Spinal cord (tissue), 9 donors: ENCODE measurements at regions not wholly inside any gene's neighbourhood (a gene's known extent, or its start where the extent isn't known, plus 50 kb on each side); places are given as distances from the start of the nearest gene placed in this dataset.

ENCODE experiments used
- DNase-seq, 6 donors: peaks; one replicate each; pipeline versions ENCODE4 v3.0.0 to v3.0.0-alpha.2; 2013 to 2015; ENCODE audit warnings: low spot score in 6 of 6, low read depth in 4 of 6
- H3K27ac ChIP-seq: one replicate; pipeline ENCODE4 v1.5.1; 2013; ENCODE audit warnings: low read depth, low read length, control low read depth
- H3K27me3 ChIP-seq: one replicate; pipeline ENCODE4 v1.6.1; 2013; ENCODE audit warnings: low read length; ENCODE audit not compliant: control insufficient read depth, insufficient read depth
- H3K36me3 ChIP-seq: one replicate; pipeline ENCODE4 v1.6.1; 2013; ENCODE audit warnings: low read length; ENCODE audit not compliant: control insufficient read depth, insufficient read depth
- H3K4me1 ChIP-seq: one replicate; pipeline ENCODE4 v1.6.1; 2013; ENCODE audit warnings: low read length; ENCODE audit not compliant: control insufficient read depth, insufficient read depth
- H3K4me3 ChIP-seq: one replicate; pipeline ENCODE4 v1.5.1; 2013; ENCODE audit warnings: low read depth, low read length, control low read depth
- H3K9me3 ChIP-seq: one replicate; pipeline ENCODE4 v1.6.1; 2013; ENCODE audit warnings: low read length; ENCODE audit not compliant: control insufficient read depth, insufficient read depth
- WGBS: methylation state at CpG from one replicate; pipeline ENCODE4 v1.1.5; 2013; ENCODE audit warnings: missing lambda C conversion rate; ENCODE audit not compliant: insufficient coverage; 5-methylcytosine and 5-hydroxymethylcytosine counted together
- donor health status: healthy.

DNA sequence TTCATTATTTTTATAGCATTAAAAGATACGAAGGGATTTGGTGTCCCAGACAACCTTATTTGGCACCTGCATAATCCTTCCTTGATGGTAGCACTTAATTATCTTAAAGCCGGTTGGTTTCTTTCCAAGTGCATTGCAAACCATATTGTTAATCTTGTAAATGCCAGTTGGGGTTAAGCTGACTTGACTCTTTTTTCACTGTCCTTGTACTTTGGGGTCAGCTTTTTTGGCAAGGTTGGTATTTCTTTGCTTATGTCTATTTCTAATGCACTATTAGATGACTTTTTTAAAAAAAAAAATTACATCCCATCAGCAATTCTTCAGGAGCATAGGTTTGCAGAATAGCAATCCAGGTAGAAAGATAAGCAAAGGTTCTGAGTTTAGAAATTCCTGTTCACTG, 466.8 kb upstream of the TLE4 start:
- Histone ChIP-seq H3K36me3 (no peaks in the 10 kb centered on the region), H3K9me3 (peaks cover 3% of the 10 kb centered on the region), H3K27ac (no peak overlapping the region), H3K4me3 (no peak overlapping the region), H3K27me3 (no peaks in the 10 kb centered on the region), H3K4me1 (no peaks in the 10 kb centered on the region)
- no peak for DNase-seq
- WGBS, result no CpG with 5 or more reads among the region's 2 CpGs

DNA sequence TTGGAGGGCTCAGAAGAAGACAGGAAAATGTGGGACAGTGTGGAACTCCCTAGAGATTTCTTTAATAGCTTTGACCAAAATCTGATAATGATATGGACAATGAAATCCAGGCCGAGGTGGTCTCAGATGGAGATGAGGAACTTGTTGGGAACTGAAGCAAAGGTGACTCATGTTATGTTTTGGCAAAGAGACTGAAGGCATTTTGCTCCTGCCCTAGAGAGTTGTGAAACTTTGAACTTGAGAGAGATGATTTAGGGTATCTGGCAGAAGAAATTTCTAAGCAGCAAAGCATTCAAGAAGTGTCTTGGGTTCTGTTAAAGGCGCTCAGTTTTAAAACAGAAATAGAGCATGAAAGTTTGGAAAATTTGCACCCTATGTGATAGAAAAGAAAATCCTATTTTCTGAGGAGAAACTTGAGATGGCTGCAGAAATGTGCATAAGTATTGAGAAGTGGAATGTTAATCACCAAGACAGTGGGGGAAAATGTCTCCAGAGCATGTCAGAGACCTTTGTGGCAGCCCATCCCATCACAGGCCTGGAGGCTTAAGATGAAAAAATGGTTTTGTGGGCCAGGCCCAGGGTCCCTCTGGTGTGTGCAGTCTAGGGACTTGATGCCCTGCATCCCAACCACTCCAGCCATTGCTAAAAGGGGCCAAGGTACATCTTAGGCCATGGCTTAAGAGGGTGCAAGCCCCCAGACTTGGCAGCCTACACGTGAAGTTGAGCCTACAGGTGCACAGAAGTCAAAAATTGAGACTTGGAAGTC, 463.7 kb upstream of the TLE4 start:
- DNase-seq, result no peak
- Histone ChIP-seq H3K4me3 (no peak overlapping the region), H3K27me3 (no peaks in the 10 kb centered on the region), H3K4me1 (no peaks in the 10 kb centered on the region), H3K27ac (no peak overlapping the region), H3K36me3 (no peaks in the 10 kb centered on the region), H3K9me3 (peaks cover 3% of the 10 kb centered on the region)
- 98% methylated on average over 3 of the region's 3 CpGs for WGBS

DNA sequence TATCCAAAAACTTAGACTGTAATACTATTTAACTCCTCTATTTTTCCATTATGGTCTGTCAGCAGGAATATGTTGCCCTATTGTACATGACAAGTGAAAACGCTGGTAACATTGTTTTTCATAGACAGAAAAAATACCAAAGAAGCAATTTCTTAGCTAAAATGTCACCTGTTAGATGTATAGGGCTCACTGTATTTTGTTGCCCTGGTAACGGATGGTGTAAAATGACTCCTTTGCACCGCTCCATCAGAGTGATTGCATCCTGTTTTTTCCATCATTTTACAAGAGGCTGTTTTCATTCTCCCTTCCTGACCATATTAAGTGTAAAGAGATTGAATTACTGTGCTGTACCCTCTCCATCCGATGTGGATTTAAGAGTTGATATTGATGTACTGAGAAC, 460.1 kb upstream of the TLE4 start:
- H3K36me3 ChIP-seq, result no peaks in the 10 kb centered on the region
- H3K4me3 ChIP-seq, result no peak overlapping the region
- no peaks in the 10 kb centered on the region for H3K27me3 ChIP-seq
- no peak overlapping the region for H3K27ac ChIP-seq
- WGBS, result no CpG with 5 or more reads among the region's 4 CpGs
- H3K9me3 ChIP-seq, result peaks cover 3% of the 10 kb centered on the region
- no peaks in the 10 kb centered on the region for H3K4me1 ChIP-seq
- DNase-seq, result peak in 1 of 6 donors; percentile 77

DNA sequence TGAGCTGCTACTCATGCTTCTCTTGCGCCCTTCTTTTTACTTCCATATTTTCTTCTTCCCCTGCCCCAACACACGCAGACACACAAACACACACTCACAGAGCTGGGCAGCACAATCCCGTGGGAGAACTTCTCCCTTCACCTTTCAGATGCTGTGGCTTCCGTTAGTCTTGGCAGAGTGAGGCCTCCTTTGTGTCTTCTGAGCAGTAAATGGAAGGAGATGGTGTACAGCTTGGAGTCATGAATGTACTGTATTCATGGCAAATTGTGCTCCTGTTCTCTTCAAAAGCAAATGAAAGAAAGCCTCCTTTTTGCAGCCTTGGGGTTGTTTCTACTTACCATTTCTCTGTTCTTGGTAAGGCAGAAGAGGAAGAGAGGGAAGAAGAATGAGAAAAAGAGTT, 456.6 kb upstream of the TLE4 start:
- Histone ChIP-seq H3K4me1 (no peaks in the 10 kb centered on the region), H3K27ac (no peak overlapping the region), H3K36me3 (no peaks in the 10 kb centered on the region), H3K27me3 (no peaks in the 10 kb centered on the region), H3K9me3 (no peaks in the 10 kb centered on the region), H3K4me3 (no peak overlapping the region)
- DNase-seq, result no peak
- WGBS, result 92% methylated on average over 2 of the region's 4 CpGs

DNA sequence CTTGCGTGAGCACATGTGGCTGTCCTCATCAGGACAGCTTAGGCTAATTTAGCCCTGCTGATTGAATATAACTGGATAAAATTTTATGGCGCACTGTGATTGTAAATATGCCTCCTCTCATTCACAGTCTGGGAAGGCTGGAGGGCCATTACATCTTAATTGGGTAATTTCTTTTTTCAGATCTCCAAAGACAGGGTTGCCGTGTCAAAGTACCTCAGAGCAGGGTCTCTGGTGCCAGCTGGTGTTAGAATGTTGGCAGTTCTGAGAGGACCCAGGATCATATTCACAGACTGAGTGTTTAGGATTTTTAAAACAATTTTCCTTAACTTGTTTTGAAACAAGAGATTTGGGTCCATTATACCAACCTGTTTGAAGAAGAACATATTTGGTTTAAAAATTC, 455.7 kb upstream of the TLE4 start:
- Histone ChIP-seq H3K9me3 (no peaks in the 10 kb centered on the region), H3K27me3 (no peaks in the 10 kb centered on the region), H3K36me3 (no peaks in the 10 kb centered on the region), H3K4me1 (no peaks in the 10 kb centered on the region), H3K27ac (no peak overlapping the region), H3K4me3 (no peak overlapping the region)
- peak in 1 of 6 donors; percentile 80 for DNase-seq
- WGBS, result no CpG with 5 or more reads among the region's 3 CpGs

GRCh38 chr9:79116709-79117108, 455.1 kb upstream of the TLE4 start:
- Histone ChIP-seq H3K36me3 (no peaks in the 10 kb centered on the region), H3K9me3 (no peaks in the 10 kb centered on the region), H3K27me3 (no peaks in the 10 kb centered on the region), H3K4me1 (no peaks in the 10 kb centered on the region), H3K4me3 (no peak overlapping the region), H3K27ac (no peak overlapping the region)
- DNase-seq, result no peak
- WGBS, result no CpG with 5 or more reads among the region's 6 CpGs

DNA sequence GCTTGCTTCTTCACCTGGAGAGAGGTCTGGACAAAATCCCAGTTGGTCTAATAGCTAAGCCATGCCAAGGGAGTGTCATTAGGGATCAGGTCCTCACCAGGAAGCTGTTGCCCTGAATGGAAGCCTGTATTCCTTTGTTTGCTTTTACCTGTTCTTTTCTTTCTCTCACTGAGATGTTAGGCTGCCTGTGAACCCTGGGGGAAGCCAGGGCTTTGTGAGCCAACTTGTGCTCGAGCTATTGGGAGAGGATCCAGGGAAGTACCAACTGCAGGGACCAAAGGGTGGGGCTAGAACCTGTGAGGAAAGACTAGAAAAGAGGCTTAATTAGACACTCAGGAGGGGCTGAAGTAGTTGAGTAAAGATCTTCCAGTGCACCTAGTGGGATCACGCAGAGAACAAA, 451.2 kb upstream of the TLE4 start:
- no peak for DNase-seq
- 75% methylated on average over 1 of the region's 2 CpGs for WGBS

DNA sequence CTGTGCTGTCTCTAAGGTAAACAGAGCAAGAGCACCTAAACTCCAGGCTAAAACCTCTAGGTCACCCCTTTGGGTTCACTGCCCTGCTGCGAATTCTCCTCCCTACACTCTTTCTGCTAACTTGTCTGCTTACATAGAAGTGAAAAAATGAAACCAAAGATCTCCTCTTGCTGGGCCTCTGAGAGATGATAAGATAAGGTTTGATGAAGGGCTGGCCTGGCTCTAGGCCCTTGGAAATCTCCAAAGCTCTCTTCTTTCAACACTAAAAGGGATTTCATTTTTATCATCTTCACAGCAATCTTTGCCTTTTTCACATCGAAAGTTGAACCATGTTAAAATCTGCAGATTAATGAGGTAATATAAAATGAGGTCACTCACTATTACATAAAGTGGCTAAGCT, 450.8 kb upstream of the TLE4 start:
- Histone ChIP-seq H3K27me3 (no peaks in the 10 kb centered on the region), H3K36me3 (no peaks in the 10 kb centered on the region), H3K27ac (no peak overlapping the region), H3K9me3 (no peaks in the 10 kb centered on the region), H3K4me3 (no peak overlapping the region), H3K4me1 (no peaks in the 10 kb centered on the region)
- DNase-seq, result no peak
- no CpG with 5 or more reads among the region's 2 CpGs for WGBS

More for the DNA sequence above, 451.2 kb upstream of the TLE4 start:
- no peaks in the 10 kb centered on the region for H3K9me3 ChIP-seq
- H3K4me1 ChIP-seq, result no peaks in the 10 kb centered on the region
- no peak overlapping the region for H3K4me3 ChIP-seq
- H3K27ac ChIP-seq, result no peak overlapping the region
- H3K36me3 ChIP-seq, result no peaks in the 10 kb centered on the region
- H3K27me3 ChIP-seq, result no peaks in the 10 kb centered on the region

GRCh38 chr9:79123415-79123814, 448.4 kb upstream of the TLE4 start:
- no peak for DNase-seq
- Histone ChIP-seq H3K9me3 (no peaks in the 10 kb centered on the region), H3K27ac (no peak overlapping the region), H3K27me3 (no peaks in the 10 kb centered on the region), H3K4me3 (no peak overlapping the region), H3K36me3 (no peaks in the 10 kb centered on the region), H3K4me1 (no peaks in the 10 kb centered on the region)
- WGBS, result 89% methylated on average over 3 of the region's 4 CpGs

GRCh38 chr9:79127661-79128060, 444.1 kb upstream of the TLE4 start:
- 79% methylated on average over 2 of the region's 4 CpGs for WGBS
- Histone ChIP-seq H3K36me3 (no peaks in the 10 kb centered on the region), H3K27me3 (peaks cover 2% of the 10 kb centered on the region), H3K4me3 (no peak overlapping the region), H3K27ac (no peak overlapping the region), H3K4me1 (no peaks in the 10 kb centered on the region), H3K9me3 (no peaks in the 10 kb centered on the region)
- DNase-seq, result no peak
